GM12872 (cell line): ENCODE measurements at regions not wholly inside any gene's neighbourhood (a gene's known extent, or its start where the extent isn't known, plus 50 kb on each side); places are given as distances from the start of the nearest gene placed in this dataset.

Experiments
- CTCF ChIP-seq: IDR thresholded peaks from 3 replicates; pipeline ENCODE4 v1.5.1; 2011; ENCODE audit warnings: low read depth, mild to moderate bottlenecking, low read length, moderate library complexity; ENCODE audit not compliant: insufficient read depth

DNA sequence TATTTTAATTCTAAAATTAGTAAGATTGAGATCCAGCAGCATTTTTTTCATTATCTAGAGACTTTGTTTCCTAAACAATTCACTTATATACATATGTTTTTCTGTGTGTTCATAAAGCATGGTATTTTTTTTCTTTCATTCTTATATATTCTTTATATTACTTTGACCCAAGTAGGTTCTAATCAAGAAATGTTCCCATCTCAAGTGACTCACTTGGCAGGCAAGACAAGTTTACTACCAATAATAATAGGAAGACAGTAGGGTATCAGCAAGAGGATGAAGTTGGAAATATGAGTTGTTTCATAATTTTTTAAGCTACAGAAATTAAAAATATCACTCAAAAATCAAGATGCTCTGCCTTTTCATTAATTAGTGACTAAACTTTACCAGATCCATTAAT is 613.4 kb upstream of the ATP2B1 start:
- no peak for TF ChIP-seq CTCF

DNA sequence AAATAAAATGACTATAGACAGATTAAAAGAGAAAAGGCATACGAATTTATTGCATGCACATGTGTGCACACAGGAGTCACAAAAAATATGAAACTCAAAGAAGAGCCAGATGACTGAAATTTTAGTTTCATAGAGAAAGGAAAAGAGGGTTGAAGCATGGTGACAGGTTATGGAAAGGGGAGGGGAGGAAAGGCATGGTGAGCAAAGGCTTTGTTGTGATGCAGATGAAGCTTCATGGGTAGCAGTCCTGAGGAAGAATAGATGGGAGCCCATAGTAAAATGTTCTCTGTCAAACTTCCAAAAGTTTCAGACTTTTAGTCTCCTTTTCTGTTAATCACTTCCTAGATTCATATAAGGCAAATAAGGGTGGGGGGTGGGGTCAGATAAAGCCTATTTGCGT is 612.7 kb upstream of the ATP2B1 start:
- TF ChIP-seq CTCF: no peak

DNA sequence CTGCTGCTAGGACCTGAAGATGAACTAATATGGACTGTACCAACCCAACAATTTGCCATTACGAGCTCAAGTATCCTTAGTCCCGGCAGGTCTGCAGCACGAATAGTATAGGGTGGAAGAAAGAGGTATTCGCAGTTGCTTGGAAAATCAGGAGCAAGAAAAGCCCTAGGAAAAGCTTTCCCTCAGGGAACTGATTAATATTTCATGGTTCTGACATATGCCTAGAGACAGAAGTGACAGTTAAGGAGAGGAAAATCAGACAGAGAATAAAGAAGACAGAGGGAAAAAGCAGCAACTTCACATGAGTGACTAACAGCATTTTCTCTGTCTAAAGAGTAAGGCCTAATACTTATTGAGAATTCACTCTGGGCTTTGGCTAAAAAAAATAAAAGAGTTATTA is 602.9 kb upstream of the ATP2B1 start:
- no peak for TF ChIP-seq CTCF

DNA sequence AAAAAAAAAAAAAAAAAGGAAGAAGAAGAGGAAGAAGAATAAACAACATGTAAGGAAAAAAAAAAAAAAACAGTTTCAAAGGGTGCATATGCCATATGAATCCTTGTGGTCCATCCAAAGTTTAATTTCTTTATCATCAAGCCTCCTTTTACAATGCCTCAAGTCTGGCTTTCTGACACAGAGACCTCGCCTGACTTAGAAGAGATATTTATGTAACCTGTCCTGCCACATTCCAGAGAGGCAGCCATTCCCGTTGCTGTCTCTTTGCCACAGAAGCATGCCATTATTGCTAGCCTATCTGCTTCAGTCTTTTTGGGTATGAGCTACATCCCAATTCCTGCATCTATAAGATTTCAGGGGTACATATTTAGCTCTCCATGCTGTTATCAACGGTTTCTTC is 596.7 kb upstream of the ATP2B1 start:
- no peak for TF ChIP-seq CTCF

GRCh38 chr12:90304231-90304630 is 595.6 kb upstream of the ATP2B1 start:
- no peak for TF ChIP-seq CTCF

DNA sequence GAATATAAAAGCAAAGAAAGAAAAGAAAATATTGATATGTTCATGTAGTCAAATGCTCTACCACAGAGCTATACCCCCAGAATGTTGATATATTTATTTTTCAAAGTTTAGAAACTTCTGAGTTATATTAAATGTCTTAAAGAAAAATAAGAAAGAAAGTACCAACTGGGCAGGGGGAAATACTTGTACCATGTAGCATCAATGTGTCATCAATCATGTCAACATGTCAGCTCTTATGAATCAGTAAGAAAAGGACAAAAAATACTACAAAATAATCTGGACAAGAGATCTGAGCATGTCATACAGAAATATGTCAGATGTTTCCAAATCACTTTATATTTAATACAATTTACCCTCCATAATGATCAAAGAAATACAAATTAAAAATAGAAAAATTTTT is 595.1 kb upstream of the ATP2B1 start:
- no peak for TF ChIP-seq CTCF

DNA sequence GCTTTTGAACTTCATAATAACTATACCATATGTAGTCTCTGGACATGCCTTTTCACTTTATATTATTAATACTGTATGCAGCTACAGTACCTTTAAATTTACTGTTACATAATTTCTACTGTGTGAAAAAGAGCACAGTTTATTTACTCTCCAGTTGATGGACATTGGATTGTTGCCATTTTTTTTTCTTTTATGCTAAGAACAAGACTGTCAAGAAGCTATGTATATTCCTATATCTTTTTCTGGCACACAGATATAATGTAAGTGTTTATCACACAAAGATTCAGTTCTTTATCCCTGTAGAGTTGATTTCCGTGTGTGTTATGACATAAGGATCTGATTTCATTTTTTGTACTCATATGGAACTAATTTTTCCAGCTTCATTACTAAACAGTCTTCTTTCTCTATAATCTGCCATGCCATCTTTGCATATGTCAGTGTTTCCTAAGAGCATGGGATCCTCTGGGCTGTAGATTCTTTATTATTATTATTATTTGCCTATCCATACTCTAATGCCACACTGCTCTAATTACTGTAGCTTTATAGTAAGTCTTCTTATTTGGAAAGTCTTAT is 593.0 kb upstream of the ATP2B1 start:
- TF ChIP-seq CTCF: no peak
